ENCODE measurements at regions not wholly inside any gene's neighbourhood (a gene's known extent, or its start where the extent isn't known, plus 50 kb on each side); places are given as distances from the start of the nearest gene placed in this dataset.
A peak's percentile ranks its signal among the peaks of the same experiment; 100 is the strongest.

DNA sequence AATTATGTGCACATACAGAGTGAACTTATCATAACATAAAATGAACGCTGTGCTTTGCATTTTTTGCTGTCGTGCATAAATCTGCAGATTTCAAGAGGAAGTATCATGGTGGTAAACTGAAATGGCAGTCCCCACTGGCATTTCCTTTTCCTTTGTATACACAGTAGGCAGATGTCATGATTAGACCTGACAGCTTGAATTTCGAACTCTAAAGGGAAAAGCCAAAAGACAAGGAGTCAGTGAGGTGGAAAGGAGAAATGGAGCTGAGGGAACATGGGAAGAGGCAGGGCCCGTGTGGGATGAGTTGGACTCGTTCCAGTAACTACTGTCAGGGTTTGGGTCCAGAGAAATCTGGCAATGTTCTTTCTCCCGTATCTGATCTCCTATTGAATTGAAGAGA, 454.1 kb upstream of the SGCG start:
- DNase-seq: no peak

DNA sequence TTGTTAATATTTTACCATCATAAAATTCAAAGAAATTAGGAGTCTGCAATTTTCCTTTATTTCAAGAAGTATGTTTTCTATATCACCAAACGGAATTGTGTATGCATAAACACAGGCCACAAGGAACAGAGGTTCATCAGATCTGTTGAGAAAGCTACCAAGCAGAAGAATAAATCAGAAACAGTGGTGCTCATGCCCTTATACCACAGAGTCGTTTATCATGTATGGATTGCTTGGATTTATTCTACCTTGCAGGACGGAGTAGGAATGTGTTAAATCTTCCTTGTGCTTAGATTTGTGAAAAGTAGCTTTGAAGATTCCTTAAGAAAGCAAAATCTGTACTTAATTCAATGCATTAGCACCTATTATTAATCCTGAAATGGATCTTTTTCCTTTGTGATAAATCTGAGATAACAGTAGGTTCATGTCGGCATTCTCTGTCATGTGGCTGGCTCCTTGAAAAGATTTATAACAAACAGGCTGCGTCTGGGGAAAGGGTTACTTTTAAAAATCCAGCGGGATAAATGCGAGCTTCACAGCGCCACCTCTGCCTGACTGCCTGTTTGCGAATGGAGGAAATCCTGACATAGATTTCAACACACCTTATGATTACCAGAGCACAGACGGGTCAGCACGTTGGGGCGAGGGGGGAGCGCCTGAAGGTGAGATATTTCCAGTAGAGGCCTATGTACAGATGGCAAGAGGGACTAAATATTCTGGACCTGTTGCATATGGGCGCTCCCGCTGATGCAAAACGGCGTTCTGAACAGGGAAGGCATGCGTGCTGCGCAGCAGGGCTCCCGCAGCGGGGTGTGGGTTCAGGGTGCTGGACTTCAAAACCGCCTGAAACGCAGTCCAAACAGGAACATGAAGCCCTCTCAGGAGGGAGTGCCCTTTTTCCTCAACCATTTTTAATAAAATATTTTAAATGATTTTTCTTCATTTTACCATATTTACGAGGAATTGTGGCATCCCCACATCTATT, 445.5 kb upstream of the SGCG start:
- DNase-seq: no peak

DNA sequence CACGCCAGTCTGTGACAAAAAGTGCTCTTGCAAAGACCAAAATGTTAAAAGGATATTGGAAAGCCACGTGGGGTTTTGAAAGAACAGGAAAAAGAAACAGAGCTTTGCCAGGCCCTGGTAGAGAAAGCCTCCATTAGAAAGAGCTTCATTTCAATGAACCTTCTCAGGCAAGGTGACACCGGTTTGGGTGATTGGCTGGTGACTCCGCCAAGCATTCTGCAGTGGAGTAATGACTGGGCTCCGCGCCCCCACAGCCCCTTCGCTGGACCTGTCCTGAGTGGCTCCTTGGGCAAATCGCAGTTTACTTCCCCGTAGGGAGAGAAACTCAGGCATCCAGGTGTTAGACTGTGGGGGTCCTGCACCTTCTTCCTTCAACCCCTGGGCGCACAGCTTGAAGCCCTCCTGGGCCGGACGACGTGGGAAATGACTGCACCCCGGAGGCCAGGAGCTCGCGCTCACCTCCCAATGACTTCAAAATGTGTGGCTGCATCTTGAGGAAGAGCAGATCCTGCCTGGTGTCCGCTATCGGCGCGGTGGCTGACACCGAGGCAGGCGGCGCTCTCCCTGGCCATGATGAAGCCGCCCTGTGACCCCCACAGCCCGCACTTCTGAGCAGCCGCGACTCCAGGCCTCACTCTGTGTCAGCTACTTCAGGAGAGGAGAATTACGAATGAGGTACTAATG, 444.6 kb upstream of the SGCG start:
- DNase-seq: no peak

DNA sequence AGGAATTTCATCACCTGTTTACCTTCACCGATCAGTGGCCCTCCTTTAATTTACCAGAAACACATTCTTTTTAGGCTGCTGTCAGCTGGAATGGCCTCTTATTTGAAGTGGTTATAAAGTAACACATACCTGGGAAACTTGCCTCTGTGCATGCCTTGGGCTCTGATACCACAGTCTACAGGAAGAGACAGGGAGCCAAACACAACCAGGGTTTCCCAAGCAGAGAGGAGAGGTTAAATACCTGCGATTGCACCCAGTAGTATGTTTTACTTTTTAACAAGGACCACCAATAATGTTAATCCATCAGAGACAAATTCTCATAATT, 444.0 kb upstream of the SGCG start:
- no peak for DNase-seq

DNA sequence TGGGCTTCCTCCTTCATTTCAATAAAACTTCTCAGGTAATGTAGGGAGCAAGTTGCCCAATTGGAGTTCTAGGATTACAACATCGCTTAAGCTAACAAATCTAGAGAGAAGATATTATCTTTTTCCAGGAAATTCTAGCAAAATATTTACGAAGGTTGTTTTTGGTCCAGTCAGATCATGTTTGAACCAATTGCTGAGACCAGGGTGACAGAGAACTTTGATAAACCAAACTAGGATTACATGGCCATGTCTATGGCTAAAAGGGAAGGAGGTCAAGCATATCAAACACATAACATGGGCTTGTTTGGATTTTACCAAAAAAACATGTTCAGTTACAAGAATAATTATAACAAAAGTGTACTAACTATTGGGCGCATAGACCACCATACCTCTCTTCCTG, 442.4 kb upstream of the SGCG start:
- DNase-seq: no peak

DNA sequence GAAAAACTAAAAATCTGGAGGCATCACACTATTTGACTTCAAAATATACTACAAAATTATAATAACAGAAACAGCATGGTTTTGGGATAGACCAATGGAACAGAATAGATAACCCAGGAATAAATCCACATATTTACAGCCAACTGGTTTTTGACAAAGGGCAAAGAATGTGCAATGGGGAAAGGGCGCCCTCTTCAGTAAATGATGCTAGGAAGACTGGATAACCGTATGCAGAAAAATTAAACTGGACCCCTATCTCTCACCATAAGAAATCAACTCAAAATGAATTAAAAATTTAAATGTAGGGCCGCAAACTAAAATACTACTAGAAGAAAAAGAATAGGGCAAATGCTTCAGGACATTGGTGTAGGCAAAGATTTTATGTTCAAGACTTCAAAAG, 440.5 kb upstream of the SGCG start:
- no peak for DNase-seq

DNA sequence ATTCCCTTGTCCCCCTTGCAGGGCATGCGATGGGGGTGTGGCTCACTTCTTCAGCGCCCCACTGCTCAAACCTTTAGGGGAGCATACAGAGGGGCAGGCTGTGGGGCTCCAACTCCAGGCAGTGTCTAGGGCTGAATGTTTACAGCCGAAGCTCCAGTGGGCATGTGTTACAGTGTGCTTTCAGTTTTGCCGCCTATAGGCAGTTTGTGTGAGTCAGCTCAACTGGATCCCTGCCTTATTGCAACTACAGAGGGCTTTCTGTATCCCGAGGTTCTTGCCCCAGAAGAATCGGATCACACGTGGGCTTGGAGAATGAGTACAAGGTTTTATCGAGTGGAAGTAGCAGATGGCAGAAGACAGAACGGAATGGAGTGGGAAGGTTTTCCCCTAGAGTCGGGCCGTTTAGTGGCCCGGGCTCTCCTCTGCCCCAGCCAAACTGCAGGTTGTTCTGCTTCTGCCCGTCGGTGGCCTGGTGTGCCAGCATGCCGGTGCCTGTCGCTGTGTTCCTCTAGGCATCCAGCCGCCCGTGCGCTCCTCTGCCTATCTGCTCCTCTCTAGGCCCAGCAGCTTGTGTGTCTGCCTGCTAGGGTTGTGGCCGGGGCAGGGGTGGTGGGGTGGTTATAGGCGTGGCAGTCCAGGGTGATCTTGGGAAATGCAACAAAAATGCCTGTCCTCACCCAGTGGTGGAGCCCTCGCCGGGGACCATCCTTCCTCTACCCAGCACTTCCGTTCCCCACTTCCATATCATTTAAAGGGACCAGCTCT, 435.9 kb upstream of the SGCG start:
- no peak for DNase-seq

DNA sequence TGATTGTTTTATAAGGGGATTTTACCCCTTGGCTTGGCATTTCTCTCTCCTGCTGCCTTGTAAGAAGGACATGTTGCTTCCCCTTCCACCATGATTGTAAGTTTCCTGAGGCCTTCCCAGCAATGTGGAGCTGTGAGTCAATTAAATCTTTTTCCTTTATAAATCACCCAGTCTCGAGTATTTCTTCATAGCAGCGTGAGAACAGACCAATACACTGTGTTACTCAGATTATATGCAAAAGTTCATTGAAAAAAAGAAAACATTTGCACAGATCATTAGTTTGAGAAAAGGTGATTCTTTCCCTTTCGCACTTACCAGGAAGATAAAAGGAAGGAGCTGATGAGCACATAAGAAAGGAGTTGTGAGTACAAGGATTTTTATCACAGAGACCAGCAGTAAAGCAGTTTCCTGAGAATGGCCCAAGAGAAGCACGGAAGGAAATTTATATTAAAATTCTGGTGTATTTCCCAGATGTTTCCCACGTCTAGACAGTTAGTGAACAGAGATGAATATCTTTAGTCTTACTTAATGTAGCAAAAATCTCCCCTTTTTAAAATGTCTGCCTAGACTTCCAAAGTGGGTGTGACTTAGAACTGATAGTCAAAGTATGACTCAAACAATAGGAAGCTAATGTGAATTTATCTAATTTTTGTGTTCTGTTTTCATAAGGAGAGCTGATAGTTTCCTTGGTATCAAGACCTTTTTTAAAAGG, 431.8 kb upstream of the SGCG start:
- peak; percentile 48 for DNase-seq

DNA sequence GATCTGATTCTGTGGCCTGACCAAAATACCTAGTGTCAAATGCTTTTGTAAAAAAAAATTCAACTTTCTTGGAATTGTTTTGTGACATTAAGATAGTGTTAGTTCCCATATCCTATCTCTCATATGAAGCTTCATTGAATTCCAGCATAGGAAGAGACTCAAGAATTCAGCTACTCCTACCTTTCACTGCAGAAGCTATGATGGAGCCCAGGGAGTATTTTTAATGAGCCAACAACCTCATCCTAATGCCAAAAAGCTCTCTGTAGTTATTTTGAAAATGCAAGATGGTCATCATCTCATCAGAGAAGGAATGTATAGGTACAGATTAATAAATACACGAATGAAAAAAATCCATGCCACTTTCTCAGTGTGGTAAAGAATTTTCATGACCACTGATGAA, 431.2 kb upstream of the SGCG start:
- DNase-seq: no peak

DNA sequence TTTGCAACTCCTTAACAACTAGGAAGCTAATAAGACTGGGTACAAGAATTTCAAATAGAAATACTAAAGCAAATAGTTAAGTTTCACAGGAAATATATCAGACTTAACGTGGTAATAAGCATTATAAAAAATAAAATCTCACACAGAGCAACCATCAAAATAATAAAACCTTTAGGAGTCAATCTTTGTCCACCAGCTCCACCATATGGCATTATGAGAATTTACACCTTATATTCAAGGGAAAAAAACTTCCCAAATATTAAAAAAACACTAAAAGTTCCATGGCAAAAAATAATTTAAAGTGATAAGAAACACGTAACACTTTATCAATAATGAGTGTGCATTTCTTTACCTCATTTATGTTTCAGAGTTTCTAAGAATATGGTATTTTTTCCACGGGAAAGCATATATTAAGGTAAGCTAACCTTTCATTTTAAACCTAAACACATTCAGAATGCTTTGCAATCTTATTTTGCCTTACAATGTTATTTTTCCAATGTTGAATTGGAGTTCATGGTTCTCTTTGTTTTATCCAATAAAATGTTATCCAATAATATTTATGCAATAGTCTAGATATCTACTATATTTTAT, 423.2 kb upstream of the SGCG start:
- peak; percentile 3 for DNase-seq

DNA sequence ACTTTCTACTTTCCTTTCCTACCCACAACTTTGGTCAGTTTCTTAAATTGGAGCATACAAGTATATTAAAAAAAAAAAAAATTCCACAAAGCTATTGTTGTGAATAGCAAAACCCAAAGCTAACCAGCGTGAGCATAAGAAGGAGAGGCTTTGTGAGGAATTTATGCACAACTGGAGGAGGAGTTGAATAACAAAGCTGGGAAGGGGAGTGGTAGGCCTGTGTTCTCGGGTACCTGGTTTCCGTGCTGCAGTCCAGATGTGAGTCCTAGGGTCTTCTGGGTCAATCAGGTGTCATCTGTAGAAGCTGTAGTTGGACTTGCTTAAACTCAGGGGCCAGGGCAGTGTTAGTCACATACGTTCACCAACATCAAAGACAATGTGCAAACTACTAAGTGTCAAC, 422.5 kb upstream of the SGCG start:
- no peak for DNase-seq

DNA sequence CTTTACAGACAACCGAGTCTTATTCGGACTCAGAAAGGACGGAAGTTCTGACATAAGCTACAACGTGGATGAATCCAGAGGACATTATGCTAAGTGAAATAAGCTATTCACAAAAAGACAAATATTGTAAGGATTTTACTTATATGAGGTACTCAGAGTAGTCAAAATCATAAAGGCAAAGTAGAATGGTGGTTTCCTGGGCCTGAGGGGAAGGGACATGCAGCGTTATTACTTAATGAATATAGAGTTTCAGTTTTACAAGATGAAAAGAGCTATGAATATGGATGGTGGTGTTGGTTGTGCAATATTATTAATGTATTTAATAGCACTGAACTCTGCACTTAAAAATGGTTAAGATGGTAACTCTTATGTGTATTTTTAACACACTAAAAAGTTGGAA, 419.1 kb upstream of the SGCG start:
- no peak for DNase-seq

DNA sequence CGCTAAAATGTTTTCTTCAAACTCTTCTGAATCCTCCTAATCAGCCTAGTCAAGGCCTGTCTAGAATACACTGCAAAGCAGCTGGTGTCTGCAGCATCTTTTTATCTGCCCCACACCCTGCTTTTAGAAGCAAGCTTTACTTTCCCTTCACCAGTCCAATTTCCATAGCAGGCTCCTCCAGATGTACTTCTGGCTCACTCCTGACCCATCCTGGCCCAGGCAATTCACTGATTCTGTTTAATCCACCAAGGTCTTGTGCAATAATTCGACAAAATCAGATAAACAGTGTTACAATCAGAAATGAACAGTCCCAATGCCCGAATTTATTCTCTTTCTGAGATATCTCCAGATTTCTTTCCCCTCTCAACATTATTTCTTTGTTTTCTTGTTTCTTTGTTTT, 415.2 kb upstream of the SGCG start:
- DNase-seq: no peak

DNA sequence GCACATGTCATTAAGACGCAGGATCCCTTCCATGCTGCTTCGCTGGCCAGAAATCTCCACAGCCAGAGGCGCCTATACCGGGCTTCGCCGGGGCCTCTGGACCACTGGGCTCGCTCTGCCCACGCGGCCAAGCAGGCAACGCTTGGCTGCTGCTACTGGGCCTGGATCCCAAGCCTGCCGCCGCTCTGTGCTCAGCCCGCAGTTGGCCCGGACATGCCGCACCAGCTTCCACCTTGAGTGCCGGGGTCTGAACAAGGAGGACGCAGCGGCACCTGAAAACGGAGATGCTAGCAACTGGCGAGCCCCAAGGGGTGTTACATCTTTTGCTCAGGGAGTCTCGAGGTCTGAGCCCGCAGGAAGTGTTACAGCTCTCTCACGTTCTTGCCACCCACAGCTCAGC, 409.9 kb upstream of the SGCG start:
- DNase-seq: no peak

DNA sequence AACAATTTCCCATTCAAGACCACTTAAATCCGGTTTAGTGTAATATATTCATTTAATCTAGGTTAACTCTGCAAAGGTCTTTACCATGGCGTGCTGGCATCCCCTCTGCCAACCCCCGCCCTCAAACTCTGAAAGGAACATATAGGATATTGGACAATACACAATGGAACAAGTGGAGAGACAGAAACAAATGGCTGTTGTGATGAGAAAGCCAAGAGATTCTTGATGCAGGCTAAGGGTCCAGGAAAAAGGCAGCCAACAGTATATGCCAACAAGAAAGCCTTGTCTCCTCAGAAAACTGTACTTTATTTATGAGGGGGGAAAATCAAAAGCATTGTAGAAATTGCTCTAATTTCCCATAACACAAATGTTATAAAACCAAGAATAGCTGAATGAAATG, 407.3 kb upstream of the SGCG start:
- DNase-seq: no peak

DNA sequence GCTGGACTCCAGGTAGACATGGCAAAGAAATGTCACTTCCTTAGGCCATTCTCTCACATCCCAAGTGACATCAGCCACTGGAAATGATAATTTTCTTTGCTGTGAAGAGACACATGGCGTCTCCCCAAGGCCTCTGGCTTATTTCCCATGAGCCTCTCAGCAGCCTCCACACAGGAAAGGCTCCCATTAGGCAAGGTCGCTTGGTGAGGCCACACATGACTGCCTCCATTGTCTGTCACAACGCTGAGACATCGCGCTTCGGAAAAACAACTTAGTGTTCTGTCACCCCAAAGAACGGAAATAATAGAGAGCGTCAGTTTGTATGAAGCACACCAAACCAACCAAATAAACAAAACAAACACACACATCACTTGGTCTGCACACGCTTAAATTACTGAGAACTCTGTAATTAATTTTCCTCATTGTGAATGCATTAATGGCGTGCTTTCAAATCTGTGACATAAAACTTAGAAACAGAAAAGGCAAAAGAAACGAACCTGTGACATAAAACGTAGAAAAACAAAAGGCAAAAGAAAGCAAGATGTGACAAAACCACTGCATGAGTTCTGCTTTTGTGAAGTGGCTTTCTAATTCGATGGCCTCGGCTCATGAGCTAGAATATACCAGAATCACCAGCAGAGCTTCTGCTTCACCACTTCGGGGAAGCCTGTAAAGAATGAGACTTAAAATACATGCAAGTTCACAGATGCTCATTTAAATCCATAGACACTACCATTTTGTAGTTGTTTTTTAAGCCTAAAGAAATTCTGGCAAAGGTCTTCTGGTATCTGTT, 404.2 kb upstream of the SGCG start:
- DNase-seq: no peak

DNA sequence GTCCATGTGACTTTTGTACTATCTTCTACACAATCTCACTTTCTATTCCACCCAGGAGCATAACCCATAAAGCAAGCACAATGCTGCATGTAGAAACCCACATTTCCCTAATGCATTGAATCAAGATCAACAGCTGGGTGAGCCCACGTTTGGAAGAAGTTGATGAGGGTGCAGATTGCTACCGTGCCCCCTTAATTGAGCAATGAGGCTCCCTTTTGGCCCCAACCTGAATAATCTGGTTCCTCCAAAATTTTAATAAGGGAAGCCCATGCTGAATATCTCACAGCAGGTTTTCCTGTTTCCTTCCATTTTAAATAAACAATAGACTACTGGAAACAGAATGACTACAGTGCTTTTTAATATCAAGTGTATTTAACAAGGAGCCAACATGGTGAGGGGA, 403.6 kb upstream of the SGCG start:
- DNase-seq: no peak

DNA sequence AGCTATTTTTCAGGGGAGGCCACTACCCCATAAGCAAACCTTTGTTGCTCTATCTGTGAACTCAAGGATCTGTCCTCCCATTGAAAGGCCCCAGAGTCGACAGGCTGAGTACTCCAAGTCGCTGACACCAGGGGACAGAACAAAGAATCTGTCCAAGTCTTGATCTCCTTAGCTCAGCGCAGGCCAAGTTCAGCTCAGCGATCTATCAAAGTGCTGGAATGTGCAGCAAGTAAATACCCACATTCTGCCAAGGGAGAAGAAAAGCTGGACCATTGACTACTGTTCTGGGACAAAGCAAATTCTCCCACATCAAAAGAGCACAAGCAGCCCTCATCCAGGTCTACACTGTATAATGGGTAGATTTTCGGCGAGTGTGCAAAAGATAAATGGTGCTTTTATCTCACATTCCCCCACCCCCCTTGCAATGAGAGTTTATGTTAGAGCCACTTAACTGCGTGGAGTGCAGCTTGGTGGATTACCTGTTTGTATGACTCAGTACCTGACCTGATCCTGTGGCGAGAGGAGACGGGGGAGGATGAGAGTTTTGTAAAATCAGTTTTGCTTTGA, 391.7 kb upstream of the SGCG start:
- DNase-seq: no peak

DNA sequence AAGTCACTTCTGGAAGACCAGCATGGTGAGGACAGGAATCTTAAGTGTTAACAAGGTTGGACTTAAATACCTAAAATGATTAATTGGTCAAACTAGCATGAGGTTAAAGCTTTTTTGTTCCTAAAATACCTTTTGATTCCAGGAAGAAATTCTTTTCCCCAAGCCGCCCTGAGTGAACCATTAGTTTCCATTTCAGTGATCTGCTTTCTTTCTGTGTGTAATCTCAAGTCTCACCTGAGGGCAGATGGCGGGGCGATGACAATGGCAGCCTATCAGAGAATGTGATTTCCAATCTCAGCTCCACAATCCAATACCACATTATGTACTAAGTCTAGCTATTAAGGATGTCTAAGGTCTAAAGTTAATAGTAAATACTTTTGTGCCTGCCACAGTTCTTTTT, 390.9 kb upstream of the SGCG start:
- no peak for DNase-seq

DNA sequence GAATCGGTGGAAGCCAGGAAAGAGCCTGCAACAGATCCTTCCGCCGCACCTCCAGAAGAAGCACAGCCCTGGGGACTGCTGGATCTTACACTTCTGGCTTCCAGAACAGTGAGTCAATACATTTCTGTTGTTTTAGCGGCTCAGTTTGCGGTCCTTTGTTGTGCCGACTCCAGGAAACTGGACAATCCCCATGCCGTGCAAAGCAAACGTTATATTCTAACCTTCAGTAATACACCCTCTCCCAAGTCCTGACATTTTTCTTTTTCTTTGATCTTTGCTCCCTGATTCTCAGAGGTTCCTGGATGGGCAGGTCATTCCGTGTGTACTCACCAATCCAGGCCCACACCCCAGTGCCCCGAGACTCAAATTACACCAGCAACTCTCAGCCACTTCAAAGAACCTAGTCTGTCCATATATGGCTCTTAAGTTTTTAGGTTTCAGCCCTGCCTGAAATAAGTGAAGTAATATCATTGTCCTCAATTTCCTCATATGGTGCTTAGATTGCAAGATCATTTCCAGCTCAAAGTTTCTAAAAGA, 387.1 kb upstream of the SGCG start:
- peak; percentile 51 for DNase-seq
